ENCODE measurements at regions not wholly inside any gene's neighbourhood (a gene's known extent, or its start where the extent isn't known, plus 50 kb on each side); places are given as distances from the start of the nearest gene placed in this dataset.

DNA sequence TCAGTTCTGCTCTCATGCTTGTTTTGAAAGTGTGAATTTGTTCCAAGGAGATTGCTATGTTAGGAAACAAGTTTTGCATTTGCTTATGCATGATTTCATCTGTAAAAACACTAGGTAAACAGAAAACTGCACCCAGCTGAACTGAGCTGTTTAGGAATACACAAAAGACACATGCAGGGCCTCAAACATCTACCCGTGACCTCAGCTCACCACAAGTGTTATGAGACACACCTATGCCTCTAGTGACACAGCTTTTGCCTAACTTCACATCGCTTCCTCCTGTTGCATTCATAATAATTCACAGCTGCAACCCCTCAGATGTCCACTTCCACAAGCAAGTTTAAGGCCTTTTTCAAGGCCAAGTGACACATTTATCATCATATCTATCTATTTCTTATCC lies 98.0 kb upstream of the SLC24A3 start:
- Histone ChIP-seq H3K9ac (no peak overlapping the region), H4K20me1 (ENCODE audit: insufficient read depth) (no peaks in the 10 kb centered on the region), H3K4me3 (ENCODE audit: low read depth in 2 of 2, low read length in 1 of 2) (no peak overlapping the region), H3K9me2 (no peaks in the 10 kb centered on the region), H3K4me1 (ENCODE audit: control insufficient read depth in 1 of 2, insufficient read depth in 2 of 2, low read depth in 1 of 2, low read length in 1 of 2) (no peaks in the 10 kb centered on the region), H2AFZ (ENCODE audit: low read depth) (no peak overlapping the region), H3K79me2 (ENCODE audit: insufficient read depth) (no peaks in the 10 kb centered on the region), H3F3A (replicated peaks; ENCODE audit: insufficient read depth) (no peaks in the 10 kb centered on the region), H3K27ac (ENCODE audit: low read depth in 2 of 2, low read length in 1 of 2) (no peak overlapping the region), H3K36me3 (replicated peaks in 1 of 2; ENCODE audit: control insufficient read depth in 1 of 2, insufficient read depth in 2 of 2, low read length in 1 of 2) (no peaks in the 10 kb centered on the region), H3K9me3 (no peaks in the 10 kb centered on the region), H3K4me2 (no peak overlapping the region), H3K27me3 (ENCODE audit: insufficient read depth) (no peaks in the 10 kb centered on the region)
- ChIA-PET CTCF (interaction anchor here (0.9 kb wide), 1 partner anchor 15 kb away, joined by 3 read pairs; no protein-coding TSS in a partner anchor), POLR2A (no interaction called here)
- 12% methylated on average over 2 of the region's 2 CpGs for WGBS (ENCODE audit: low lambda C conversion rate)
- TF ChIP-seq TEAD4 (IDR thresholded peaks at IDR 0.05; ENCODE audit: borderline replicate concordance, insufficient read depth) (no peak), RFX5 (IDR thresholded peaks at IDR 0.05; ENCODE audit: low read length) (no peak), USF2 (IDR thresholded peaks at IDR 0.05; ENCODE audit: borderline replicate concordance, low read depth, low read length) (no peak), RXRA (IDR thresholded peaks at IDR 0.05; ENCODE audit: borderline replicate concordance, low read depth) (no peak), SMC3 (IDR thresholded peaks at IDR 0.05; ENCODE audit: low read depth, low read length) (no peak), EZH2phosphoT487 (IDR thresholded peaks at IDR 0.05; ENCODE audit: borderline replicate concordance, low read depth) (no peak), SIN3A (IDR thresholded peaks at IDR 0.05; ENCODE audit: borderline replicate concordance, low read depth, low read length) (no peak), ELF1 (IDR thresholded peaks at IDR 0.05) (no peak), GABPA (IDR thresholded peaks at IDR 0.05; ENCODE audit: low read depth) (no peak), CHD2 (IDR thresholded peaks at IDR 0.05; ENCODE audit: low read length, partially characterized antibody) (no peak), NFIC (IDR thresholded peaks at IDR 0.05; ENCODE audit: borderline replicate concordance) (no peak), TCF12 (IDR thresholded peaks at IDR 0.05) (no peak), FOXJ3 (CRISPR knock-in tag; IDR thresholded peaks at IDR 0.05) (no peak)
- TF ChIP-seq, protein P1, sequence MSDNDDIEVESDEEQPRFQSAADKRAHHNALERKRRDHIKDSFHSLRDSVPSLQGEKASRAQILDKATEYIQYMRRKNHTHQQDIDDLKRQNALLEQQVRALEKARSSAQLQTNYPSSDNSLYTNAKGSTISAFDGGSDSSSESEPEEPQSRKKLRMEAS (IDR thresholded peaks at IDR 0.05; ENCODE audit: low read depth): no peak
- TF ChIP-seq, protein P2, sequence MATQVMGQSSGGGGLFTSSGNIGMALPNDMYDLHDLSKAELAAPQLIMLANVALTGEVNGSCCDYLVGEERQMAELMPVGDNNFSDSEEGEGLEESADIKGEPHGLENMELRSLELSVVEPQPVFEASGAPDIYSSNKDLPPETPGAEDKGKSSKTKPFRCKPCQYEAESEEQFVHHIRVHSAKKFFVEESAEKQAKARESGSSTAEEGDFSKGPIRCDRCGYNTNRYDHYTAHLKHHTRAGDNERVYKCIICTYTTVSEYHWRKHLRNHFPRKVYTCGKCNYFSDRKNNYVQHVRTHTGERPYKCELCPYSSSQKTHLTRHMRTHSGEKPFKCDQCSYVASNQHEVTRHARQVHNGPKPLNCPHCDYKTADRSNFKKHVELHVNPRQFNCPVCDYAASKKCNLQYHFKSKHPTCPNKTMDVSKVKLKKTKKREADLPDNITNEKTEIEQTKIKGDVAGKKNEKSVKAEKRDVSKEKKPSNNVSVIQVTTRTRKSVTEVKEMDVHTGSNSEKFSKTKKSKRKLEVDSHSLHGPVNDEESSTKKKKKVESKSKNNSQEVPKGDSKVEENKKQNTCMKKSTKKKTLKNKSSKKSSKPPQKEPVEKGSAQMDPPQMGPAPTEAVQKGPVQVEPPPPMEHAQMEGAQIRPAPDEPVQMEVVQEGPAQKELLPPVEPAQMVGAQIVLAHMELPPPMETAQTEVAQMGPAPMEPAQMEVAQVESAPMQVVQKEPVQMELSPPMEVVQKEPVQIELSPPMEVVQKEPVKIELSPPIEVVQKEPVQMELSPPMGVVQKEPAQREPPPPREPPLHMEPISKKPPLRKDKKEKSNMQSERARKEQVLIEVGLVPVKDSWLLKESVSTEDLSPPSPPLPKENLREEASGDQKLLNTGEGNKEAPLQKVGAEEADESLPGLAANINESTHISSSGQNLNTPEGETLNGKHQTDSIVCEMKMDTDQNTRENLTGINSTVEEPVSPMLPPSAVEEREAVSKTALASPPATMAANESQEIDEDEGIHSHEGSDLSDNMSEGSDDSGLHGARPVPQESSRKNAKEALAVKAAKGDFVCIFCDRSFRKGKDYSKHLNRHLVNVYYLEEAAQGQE (IDR thresholded peaks at IDR 0.05; ENCODE audit: low read depth, low read length): no peak
- TF ChIP-seq, protein P3, sequence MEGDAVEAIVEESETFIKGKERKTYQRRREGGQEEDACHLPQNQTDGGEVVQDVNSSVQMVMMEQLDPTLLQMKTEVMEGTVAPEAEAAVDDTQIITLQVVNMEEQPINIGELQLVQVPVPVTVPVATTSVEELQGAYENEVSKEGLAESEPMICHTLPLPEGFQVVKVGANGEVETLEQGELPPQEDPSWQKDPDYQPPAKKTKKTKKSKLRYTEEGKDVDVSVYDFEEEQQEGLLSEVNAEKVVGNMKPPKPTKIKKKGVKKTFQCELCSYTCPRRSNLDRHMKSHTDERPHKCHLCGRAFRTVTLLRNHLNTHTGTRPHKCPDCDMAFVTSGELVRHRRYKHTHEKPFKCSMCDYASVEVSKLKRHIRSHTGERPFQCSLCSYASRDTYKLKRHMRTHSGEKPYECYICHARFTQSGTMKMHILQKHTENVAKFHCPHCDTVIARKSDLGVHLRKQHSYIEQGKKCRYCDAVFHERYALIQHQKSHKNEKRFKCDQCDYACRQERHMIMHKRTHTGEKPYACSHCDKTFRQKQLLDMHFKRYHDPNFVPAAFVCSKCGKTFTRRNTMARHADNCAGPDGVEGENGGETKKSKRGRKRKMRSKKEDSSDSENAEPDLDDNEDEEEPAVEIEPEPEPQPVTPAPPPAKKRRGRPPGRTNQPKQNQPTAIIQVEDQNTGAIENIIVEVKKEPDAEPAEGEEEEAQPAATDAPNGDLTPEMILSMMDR (IDR thresholded peaks at IDR 0.05): no peak
- TF ChIP-seq, protein P4, sequence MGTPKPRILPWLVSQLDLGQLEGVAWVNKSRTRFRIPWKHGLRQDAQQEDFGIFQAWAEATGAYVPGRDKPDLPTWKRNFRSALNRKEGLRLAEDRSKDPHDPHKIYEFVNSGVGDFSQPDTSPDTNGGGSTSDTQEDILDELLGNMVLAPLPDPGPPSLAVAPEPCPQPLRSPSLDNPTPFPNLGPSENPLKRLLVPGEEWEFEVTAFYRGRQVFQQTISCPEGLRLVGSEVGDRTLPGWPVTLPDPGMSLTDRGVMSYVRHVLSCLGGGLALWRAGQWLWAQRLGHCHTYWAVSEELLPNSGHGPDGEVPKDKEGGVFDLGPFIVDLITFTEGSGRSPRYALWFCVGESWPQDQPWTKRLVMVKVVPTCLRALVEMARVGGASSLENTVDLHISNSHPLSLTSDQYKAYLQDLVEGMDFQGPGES (IDR thresholded peaks at IDR 0.05; ENCODE audit: low read depth, low read length): no peak
- TF ChIP-seq, protein P5, sequence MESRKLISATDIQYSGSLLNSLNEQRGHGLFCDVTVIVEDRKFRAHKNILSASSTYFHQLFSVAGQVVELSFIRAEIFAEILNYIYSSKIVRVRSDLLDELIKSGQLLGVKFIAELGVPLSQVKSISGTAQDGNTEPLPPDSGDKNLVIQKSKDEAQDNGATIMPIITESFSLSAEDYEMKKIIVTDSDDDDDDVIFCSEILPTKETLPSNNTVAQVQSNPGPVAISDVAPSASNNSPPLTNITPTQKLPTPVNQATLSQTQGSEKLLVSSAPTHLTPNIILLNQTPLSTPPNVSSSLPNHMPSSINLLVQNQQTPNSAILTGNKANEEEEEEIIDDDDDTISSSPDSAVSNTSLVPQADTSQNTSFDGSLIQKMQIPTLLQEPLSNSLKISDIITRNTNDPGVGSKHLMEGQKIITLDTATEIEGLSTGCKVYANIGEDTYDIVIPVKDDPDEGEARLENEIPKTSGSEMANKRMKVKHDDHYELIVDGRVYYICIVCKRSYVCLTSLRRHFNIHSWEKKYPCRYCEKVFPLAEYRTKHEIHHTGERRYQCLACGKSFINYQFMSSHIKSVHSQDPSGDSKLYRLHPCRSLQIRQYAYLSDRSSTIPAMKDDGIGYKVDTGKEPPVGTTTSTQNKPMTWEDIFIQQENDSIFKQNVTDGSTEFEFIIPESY (IDR thresholded peaks at IDR 0.05; ENCODE audit: borderline replicate concordance, low read depth): no peak
- TF ChIP-seq, protein P6, sequence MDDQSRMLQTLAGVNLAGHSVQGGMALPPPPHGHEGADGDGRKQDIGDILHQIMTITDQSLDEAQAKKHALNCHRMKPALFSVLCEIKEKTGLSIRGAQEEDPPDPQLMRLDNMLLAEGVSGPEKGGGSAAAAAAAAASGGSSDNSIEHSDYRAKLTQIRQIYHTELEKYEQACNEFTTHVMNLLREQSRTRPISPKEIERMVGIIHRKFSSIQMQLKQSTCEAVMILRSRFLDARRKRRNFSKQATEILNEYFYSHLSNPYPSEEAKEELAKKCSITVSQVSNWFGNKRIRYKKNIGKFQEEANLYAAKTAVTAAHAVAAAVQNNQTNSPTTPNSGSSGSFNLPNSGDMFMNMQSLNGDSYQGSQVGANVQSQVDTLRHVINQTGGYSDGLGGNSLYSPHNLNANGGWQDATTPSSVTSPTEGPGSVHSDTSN (IDR thresholded peaks at IDR 0.05): no peak
- DNase-seq: no peak
